Stimulated activated CD8-positive, alpha-beta memory T cell treated with anti-CD3 and anti-CD28 coated beads, Interleukin-15, amount 100 ng/mL, for 48 hours (primary cell): ENCODE measurements at regions not wholly inside any gene's neighbourhood (a gene's known extent, or its start where the extent isn't known, plus 50 kb on each side); places are given as distances from the start of the nearest gene placed in this dataset.
A peak's percentile ranks its signal among the peaks of the same experiment; 100 is the strongest.
"Not testable (repeated sequence)": the region's sequence is repeated elsewhere in the genome, so short reads cannot be mapped to it uniquely, and the experiment has no call there.

Source experiments
- DNase-seq, 2 donors: peaks; one replicate each; pipeline ENCODE4 v3.0.0-alpha.2; 2020; ENCODE audit warnings: low read depth in 2 of 2

DNA sequence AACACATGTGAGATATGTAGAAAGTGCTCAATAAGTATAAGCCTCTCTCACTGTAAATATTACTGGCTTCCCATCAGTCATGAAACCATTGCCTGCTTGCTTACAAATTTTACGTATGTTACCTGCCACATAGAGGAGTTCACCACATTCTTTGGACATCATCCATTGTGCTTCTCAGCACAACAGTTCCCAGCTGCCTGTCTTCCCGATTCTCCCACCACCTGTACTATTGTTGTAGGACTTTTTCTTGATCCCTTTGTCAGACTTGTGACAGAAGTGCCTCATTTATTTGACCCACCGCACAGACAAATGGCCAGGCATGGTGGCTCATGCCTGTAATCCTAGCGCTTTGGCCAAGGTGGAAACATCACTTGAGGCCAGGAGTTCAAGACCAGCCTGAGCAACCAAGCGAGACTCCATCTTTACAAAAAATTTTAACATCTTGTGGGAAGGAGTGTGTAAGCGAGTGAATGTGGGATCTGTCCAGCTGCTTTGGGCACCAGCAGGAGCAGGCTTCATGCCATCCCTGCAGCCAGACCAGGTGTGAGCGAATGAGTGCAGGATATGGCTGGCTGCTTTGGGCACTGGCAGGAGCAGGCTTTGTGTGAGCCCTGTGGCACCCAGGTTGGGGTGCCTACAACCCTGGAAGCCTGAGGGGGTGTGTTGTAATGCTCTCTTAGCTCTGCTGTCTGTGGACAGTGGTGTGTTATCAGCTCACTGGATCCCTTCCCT is 139.9 kb upstream of the ELL2 start:
- no peak for DNase-seq

DNA sequence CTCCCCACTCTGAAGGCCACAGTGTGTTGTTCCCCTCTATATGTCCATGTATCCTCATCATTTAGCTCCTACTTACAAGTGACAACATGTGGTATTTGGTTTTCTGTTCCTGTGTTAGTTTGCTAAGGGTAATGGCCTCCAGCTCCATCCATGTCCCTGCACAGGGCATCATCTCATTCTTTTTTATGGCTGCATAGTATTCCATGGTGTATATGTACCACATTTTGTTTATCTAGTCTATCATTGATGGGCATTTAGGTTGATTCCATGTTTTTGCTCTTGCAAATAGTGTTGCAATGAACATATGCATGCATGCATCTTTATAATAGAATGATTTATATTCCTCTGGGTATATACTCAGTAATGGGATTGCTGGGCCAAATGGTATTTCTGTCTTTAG is 135.8 kb upstream of the ELL2 start:
- not testable (repeated sequence) for DNase-seq

DNA sequence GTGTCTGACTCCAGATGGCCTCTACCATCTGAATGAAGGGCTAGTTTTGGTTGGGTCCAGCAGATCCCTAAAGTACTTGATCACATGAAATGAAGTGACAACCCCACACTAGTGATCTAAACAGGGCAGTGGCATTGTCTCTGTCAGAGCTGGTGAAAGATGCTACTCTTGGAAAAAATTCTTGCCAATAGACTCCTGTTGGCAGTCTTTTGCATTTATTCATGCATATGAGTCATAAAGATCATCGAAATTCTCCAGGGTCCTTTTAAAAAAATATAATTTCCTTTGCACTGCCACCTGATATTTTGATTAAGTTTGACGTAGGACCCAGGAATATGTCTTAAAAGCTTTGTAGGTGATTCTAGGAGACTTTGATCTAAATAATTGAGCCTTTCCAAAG is 135.1 kb upstream of the ELL2 start:
- no peak for DNase-seq

DNA sequence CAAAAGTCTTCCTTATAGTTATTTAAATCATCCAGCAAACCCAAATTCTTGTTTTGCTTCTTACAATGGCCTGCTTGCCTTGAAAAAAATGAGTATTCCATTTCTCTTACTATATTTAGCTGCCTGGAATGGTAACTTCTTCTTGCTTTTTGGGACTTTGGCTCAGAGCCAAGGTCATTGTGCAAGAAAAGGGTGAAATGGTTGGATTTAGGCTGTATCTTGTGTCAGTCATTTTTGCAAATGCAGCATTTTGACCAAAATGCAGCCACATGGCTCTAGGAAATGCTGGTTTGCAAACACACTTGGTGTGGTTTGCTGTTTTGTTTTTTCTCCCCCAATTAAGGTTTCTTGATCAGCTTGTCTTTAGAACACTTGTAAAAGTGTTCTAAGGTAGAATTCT is 133.3 kb upstream of the ELL2 start:
- DNase-seq, result no peak

DNA sequence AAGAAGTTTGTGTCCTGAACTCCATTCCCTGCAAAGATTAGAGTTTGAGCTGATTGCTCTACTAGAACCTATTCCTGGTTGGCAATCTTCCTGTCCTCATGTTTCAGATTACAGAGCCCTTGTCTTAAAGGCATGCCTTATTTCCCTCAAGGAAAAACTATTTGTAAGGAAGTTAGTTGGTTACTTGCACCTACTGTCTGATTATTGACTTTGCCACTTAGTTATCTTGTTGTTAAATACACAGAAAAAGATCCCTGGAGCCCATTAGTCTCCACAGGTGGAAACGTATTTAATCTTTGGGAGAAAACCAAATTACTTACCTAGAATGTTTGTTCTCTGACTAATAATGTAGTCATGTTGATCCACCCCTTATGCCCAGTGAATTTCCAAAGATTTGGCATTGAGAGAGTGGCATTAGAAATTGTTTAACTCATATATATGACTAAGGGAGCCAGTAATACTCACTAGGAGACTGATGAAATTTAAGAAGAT is 132.3 kb upstream of the ELL2 start:
- no peak for DNase-seq

DNA sequence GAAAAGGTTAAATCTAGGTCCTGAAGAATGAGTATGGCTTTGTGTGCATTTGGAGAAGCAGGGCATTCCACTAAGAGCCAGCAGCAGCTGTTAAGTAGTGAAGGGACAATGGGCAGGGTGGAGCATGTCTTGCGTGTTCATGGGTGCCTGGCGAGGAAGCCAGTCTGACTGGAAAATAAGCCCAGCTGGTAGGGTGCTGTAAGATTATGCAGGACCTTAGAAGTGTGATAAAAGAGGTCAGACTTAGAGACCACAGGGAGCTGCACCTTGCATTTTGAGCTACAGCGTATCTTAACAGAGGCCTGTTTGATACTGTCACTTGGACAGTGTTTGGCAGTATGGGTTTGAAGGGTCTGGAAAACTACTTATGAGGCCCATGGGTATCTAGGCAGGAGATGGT is 131.7 kb upstream of the ELL2 start:
- DNase-seq, result no peak

DNA sequence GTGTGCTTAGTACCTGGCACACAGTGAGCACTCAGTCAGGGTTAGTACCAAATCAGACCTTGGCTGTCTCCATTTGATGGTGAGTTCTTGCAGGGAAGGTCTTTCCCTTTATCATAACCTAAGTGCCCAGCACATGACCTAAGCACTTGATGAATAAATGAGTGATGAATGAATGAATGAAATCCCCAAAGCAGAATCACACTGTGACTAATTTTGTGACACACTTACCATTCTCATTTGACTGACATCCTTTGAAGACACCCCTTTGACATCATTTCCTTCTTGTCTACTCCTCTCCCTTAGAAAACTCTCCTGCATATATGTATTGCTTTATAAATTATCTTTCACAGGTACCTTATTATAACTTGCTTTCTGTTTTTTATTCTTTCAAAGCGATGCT is 130.2 kb upstream of the ELL2 start:
- no peak for DNase-seq

DNA sequence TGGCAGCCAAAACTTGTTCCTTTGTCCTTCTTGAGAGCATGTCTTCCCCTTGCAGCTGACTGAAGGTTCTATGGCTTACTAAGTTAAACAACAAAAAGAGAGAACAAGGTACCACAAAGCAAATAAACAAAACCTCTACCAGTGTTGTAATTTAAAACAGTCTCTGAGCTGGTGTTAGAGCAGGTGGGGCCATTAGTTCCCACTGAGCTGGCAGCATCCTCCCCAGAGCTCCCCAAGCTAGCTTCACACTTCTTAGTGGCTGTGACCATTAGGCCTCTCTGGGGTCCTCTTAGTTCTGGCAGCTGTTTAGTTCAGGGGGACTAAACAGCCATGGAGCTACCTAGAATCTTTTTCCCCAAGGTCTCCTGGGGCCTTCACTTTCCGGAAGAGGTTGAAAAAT is 128.6 kb upstream of the ELL2 start:
- no peak for DNase-seq

DNA sequence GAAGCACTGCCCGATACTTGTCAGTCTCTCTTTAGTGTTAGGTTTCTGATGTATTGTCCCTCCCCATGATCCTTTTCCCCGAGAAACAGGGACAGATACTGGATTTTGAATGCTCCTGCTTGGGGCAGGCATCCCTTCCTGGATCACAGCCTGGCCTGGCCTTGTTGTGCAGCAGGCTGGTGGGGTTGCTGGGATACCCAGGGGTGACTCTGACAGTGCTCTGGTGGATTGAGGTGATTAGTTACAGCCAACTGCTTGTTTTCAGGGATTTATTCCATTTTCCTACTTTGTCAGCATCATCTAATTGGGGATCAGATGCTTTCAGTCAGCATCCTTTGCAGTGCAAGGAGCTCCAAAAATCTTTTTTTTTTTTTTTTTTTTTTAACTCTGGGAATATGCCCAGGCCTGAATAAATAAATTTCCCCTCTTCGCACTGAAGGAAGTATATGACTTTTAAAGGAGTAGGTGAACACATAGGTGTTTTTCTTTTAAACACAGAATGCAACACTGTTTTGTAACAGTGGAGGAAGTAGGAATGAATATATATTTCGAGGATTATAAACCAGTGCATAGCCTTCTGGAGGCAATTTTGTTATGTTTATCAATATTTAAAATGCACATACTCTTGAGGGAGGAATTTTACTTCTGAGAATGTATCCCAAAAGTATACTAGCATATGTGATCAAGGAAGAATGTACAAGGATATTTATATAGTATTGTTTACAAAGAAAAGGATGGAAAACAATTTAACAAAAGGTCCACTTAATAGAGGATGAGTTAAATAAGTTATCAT is 127.3 kb upstream of the ELL2 start:
- no peak for DNase-seq

DNA sequence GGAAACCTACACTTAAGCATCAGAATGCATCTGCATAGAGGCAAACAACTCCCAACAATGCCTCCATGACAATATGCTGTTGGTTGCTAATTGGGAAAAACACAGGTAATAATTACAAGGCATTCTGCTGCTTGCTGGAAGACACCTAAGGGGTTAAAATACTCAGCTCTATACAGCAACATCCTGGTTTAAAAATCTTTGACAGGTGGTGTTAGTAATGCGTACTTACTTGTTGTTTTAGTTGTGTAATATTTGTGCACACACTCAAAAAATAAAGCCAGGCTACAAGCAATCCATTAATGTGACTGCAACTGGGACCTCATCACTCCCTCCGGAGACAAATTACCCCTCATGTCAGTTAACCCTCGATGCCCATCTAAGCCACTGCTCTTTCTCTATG is 126.3 kb upstream of the ELL2 start:
- DNase-seq, result no peak

DNA sequence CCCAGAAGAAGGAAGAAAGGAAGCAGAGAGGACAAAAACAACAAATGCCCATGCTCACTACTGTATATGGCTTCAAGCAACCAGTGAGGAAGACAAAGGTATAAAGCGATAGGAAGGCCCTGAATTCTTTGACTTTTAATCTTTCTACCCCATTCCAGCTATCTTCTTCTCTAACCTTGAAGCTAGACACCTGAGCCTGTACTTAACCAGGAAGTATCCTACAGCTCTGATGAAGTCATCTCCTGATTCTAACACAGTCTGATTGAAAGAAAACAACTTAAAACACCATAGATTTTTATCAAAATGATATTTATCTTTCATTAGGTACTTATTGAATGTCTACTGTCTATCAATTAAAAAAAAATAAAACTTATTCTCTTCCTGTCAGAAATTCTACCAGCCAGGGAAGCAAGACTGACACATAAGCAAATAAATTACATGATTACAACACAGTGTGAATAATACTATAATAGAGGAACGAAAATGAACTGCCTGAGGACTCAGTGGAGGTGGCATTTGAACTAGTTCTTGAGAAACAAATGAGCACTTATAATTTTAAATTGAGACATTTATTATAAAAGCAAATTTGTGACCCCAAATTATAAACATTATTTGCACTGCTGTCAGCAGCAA is 123.3 kb upstream of the ELL2 start:
- no peak for DNase-seq

DNA sequence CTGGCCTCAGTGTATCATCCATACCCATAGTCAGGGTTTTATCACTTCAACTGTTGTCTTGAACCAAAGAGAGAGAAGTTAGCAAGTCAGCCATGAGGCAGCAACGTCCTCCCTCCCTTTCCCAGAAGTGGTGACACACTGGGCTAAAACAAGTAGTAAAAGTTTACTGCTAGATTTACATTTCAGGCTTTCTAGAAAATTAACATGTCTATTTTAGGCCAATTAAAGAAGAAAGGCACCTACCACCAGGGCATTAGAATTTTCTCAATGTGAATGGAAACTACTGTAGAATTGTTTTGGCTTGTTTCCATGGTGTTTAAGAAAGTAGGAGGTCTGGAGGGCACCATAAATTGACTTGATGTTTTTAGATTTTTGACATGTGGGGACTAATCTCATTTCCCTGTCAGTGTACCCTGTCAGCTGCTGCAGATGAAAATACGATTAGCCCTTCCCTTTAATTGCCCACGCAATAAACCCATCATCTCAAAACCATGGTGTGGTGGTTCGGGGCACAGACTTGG is 121.8 kb upstream of the ELL2 start:
- peak in 1 of 2 donors; percentile 14 for DNase-seq

DNA sequence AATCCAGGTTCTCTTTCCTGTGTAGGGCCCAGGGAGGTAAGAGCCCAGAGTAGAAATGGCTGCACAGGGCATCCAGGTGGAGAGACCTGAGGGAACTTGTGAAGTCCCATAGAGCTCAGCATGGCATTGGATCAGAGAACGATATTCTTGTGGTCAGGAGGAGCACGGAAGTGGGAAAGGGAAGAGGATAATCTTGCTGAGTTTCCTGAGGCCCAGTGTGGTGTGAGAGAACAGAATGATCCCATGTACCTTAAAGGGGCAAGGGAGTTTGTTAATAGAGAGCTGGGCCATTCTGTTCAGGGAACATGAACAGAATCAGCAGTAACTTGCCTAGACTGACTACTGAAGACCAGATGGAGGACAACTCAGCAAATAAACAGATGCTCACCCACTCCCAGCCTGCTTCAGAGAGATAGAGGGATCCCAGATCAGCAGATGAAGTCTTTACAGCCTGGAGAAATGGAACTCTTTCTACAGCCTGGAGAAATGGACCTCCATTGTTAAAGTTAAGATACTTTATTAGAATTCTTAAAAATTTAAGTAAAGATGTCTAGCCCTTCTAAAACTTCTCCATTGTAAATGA is 119.7 kb upstream of the ELL2 start:
- DNase-seq, result no peak

DNA sequence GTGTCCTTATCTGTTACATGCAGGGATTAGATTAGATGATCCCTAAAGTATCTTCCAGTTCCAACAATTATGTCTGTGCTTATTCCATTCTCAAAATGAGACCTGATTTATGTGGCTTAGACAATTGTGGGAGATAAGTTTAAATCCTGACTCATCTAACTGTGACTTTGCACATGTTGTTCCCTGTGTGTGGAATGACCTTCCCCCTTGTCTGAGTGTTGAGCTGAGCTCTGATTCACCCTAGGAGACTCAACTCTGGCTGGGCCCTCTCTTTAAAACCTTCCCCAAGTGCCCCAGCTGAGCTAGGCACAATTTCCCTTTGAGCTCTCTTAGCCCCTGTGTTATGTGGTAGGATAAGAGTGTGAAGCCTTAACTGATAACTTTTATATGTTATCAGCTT is 118.9 kb upstream of the ELL2 start:
- peak in 1 of 2 donors; percentile 12 for DNase-seq

DNA sequence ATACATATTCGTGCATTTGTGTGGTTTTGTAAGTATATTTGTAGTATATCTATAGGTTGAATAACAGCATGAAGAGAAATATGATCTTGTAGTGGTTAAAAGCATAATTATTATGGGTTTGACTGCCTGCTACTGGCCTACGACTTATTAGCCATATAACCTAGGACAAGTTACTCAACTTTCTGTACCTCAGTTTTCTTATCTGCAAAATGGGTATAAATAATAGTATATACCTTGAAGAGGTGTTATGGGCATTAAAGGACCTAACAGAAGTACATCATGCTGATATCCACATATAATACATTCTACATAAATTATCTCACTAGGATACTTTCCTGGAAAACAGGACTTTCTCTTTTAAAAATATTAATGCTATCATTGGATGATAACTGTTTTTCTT is 118.3 kb upstream of the ELL2 start:
- no peak for DNase-seq

DNA sequence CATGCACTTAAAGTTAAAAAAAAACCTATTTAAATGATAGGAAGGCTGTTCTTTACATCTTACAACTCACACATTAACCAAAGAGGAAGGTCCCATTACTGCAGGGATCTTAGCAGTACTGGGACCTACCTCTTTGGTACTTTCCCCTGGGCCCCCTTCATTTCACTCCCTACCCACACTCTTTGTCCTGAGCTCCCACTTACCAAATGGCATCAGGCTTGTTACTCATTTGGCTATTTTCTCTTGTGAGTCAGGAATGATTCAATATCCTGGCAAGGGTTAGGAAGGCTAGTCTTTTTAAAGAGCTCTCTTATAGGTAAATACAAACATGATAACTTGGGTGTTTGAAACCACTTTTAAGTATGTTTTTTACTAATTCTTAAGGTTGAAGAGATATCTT is 117.4 kb upstream of the ELL2 start:
- DNase-seq, result peak; percentile 34 to 40

DNA sequence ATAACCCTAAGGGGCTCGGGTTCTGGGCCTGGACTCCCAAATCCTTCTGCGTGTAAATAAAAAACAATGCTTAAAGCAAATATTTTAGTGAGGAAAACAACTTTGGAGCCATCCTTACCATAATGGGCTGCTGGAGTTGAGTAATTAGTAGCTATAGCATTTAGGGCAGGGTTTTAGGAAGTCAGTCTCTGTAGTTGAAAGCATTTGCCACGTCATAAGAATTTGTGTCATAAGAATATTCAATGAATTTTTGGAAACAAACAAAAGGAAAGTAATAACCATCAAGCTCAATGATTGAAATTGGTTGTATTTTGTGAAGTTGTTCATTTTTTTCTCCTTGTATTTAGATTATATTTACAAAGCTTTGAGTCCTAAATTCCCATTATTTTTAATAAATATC is 114.8 kb upstream of the ELL2 start:
- DNase-seq, result no peak

DNA sequence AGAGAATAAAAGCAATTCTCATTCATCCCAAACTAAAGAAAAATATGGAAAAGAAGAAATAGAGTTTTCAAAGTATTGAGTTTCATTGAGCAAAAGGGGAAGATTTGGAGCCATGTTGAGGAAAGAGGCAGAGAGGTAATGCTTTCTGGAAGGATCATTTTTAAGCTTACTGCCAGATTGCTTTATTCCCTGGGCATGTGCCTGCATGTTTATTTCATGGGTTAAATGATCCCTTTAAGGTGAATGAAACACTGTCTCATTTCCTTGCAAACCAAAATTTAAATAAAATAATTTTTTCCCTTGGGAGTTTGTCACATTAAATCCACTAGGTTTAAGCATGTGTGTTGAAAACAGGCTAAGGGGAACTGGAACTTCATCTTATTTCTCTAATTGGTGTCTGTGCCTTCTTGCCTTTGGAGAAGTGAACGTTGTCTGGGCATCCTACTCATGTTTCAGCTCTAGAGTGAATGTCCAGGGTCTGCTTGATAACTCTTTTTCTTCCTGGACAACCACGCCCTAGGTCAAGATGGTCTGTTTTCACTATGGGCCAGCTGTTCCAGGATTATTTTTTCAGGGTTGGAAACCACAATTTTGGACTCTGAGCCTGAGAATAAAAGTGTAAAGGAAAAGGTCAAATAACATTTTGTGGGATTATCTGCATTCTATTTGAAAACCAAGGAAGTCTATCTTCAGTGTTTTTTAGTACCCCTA is 114.1 kb upstream of the ELL2 start:
- DNase-seq, result no peak

DNA sequence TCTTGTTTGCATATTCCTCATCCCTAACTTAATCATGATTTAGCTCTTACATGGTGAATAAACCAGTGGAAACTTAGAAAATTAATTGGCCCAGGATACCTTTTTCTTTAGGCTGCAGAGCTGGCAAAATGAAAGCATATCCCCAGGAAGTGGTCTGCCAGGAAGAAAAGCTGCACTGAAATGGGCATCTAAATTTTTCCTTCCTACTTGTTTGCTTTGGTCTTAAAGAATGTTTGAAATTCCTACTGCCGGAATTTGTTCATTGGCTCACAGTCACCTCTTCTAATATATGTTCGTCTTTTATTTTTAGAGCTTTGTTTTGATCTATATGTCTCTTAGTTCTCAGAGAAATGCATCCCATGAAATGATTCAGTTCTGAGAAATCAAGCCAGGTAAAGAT is 113.2 kb upstream of the ELL2 start:
- DNase-seq, result no peak

DNA sequence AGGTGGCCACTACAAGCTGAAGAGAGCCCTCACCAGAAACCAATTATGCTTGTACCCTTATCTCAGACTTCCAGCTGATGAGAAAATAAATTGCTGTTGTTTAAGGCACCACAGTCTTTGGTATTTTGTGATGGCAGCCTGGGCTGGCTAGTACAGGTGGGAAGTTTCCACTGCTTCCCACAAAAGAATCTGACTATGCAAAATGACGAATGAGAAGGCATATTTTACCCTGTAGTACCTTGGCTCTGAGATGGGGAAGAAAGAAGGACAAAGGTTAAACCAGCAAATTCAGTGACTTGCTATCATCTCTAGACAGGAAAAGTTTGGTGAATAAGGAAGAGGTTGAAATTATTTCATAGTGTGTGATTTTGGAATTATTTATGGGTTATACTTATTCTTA is 112.8 kb upstream of the ELL2 start:
- no peak for DNase-seq

DNA sequence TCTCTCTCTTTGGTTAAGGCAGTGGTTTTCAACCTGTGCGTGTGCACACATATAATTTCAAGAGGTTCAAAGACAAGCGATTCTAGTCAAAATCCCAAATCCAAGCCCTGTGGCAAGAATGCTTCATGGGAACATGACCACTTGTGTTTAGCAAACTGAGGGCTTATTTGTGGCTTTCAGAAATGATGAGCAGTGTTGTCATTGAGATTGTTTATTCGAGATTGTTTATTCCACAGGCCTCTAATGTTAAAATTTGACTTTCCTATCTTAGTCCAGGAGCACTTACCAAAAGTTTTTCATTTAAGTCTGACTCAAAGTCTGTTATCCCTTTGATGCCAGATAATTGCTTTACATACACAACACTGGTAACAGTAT is 111.1 kb upstream of the ELL2 start:
- no peak for DNase-seq
